GM13976 (cell line): ENCODE measurements at regions not wholly inside any gene's neighbourhood (a gene's known extent, or its start where the extent isn't known, plus 50 kb on each side); places are given as distances from the start of the nearest gene placed in this dataset.

Experiments
- DNase-seq: peaks from one replicate; pipeline ENCODE4 v3.0.0; 2012; ENCODE audit warnings: low spot score
- in situ Hi-C: fragments of 300-500 bp; cut with MboI; formaldehyde crosslinking; loops from one replicate; pipeline ENCODE4 v1.12.0; 2022; ENCODE audit warnings: low sequenced_read_pairs, mixed read lengths, inconsistent platforms; ENCODE audit not compliant: unreplicated experiment
- TF ChIP-seq, protein P1 (sequence below): IDR thresholded peaks from 2 replicates; pipeline ENCODE4 v1.5.1; 2012; ENCODE audit warnings: borderline replicate concordance, mild to moderate bottlenecking; ENCODE audit not compliant: insufficient read depth; ENCODE audit errors: extremely low read depth, missing control alignments, control extremely low read depth

DNA sequence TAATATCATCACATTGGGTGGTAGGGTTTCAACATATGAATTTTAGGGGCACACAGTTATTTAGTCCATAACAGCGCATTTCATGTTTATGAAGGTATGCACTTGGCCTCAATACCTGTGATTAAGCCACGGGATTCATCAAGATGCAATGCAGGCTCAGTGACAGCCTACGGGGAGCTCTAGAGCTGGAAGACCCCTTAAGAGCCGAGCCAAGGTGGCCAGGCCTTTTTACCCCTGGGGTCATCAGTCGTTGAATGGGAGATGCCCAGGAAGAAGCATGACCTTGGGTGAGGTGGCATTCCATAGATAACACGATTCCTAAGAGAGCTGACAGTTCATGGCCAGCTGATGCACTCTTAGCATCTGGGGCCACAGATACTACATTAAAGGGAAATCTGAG lies 380.0 kb downstream of the ZNF536 start:
- DNase-seq = no peak
- TF ChIP-seq, protein P1, sequence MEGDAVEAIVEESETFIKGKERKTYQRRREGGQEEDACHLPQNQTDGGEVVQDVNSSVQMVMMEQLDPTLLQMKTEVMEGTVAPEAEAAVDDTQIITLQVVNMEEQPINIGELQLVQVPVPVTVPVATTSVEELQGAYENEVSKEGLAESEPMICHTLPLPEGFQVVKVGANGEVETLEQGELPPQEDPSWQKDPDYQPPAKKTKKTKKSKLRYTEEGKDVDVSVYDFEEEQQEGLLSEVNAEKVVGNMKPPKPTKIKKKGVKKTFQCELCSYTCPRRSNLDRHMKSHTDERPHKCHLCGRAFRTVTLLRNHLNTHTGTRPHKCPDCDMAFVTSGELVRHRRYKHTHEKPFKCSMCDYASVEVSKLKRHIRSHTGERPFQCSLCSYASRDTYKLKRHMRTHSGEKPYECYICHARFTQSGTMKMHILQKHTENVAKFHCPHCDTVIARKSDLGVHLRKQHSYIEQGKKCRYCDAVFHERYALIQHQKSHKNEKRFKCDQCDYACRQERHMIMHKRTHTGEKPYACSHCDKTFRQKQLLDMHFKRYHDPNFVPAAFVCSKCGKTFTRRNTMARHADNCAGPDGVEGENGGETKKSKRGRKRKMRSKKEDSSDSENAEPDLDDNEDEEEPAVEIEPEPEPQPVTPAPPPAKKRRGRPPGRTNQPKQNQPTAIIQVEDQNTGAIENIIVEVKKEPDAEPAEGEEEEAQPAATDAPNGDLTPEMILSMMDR = no peak
- in situ Hi-C loops = no loop called here

DNA sequence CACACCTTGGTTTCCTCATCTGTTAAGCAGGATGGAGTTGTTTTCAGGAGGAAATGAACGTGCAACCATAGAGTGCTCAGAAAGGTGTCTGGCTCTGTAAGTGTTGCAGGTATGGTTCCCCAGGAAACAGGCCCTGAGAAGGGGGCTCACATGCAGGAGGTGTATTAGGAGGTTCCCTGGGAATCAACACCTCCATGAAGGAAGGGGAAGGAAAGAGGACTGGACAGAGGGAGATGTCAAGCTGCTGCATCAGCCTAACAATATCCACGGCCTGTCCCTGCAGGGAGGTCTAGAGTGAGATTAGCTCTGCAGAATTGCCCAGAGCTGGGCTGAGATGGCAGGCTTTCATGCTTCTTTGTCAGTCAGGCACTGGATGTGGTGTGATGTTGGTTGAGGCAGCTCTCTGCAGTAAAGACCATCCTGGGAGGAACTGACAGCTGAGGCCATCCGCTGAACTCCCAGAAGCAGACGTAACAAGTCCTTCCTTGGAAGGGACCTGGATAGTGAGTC lies 373.3 kb downstream of the ZNF536 start:
- TF ChIP-seq, protein P1 = no peak
- DNase-seq = no peak
- in situ Hi-C loops = no loop called here

DNA sequence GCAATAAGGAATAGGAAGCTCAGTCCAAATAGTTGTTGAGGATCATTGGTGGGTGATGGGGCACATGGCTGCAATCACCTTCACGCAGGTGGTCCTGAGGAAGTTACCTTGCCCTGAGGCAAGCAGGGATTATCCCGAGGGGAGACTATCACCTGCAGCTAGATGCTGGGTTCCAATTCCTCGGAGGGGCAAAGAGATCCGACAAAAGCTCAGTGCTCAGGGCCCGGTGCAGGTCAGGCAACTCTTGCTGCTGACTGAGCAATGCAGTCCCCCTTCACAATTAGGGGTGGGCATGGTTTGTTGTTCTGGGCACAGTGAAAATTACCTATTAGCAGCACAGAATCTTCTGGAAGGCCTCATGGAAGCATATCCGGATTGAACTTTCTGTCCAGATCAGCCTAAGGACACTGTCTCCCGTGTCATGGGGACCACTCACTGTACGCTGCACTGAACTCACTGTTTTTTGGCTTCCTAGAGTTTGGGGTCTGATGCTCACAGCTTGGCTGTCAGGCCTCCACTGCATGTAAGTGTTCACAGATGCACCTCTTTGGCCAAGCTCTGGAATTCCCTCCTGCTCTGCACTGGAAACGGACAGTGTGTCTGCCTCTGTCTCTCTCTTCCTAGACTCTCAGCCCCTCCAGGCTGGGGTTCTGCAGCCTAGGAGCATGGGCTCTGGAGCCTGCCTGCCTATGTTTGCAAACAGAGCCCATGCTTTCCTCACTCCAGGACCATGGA lies 372.7 kb downstream of the ZNF536 start:
- DNase-seq = no peak
- in situ Hi-C loops = no loop called here
- TF ChIP-seq, protein P1 = no peak

DNA sequence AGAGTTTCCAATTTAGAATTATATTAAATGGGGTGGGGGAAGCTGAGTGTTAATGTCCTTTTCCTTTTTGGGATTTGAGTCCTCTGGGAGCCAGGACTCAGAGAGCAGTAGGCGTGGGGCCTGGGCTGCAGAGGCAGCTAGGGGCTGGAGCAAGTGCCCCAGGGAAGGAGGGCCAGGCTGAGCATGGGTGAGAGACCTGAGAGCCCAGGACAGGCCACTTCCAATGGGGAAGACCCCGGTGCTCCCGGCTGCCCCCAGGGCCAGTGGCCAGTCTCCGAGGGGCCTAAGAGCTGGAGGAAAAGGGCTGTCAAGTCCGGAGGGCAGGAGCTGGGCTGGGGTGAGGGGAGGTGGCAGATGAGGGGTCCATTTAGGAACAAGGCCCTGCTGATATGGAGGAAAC lies 371.5 kb downstream of the ZNF536 start:
- in situ Hi-C loops = no loop called here
- DNase-seq = no peak
- TF ChIP-seq, protein P1 = no peak

DNA sequence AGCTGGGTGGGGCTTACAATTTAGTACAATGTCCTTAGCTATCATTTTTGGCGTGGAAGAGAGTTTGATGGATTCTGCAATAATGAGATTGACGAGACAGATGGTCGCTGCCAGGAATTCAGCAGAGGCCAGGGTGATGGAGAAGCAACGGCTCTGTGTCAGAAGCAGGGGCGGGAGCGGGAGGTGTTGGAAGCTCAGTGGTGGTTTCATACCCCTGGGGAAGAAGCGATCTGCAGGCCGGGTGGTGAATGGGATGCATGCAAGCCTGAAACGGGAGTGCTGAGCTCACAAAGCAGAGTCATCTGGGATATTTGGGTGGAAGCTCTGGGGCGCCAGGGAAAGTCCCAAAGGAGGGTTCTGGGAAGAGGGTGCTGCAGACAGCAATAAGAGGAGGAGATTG lies 370.8 kb downstream of the ZNF536 start:
- TF ChIP-seq, protein P1 = no peak
- in situ Hi-C loops = no loop called here
- no peak for DNase-seq

DNA sequence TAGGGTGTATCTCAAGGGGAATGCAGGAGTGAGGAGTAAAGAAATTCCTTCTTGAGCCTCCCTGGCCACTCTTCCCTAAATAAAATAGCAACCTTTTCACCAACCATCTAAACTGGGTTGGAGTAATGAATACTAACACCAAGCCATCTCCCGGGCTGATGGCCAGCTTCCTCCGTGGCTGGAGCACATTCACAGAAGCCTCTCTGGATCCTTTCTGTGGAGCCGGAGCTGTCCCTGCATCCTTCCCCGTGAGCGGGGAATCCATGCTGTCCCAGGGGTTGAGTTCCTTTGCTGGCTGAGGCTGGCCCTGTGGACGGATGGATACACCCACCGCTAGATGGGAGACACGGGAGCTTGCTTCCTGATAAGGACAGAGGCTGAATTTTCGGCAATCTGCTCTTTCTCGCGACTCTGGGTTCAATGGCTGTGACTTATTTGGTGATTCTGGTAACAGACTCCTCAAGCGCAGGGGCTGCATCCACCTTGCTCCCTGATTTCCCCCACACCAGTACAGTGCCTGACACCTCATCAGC lies 370.3 kb downstream of the ZNF536 start:
- in situ Hi-C loops = no loop called here
- TF ChIP-seq, protein P1 = no peak

More for the DNA sequence above, 370.3 kb downstream of the ZNF536 start:
- no peak for DNase-seq
